ENCODE measurements at regions not wholly inside any gene's neighbourhood (a gene's known extent, or its start where the extent isn't known, plus 50 kb on each side); places are given as distances from the start of the nearest gene placed in this dataset.

DNA sequence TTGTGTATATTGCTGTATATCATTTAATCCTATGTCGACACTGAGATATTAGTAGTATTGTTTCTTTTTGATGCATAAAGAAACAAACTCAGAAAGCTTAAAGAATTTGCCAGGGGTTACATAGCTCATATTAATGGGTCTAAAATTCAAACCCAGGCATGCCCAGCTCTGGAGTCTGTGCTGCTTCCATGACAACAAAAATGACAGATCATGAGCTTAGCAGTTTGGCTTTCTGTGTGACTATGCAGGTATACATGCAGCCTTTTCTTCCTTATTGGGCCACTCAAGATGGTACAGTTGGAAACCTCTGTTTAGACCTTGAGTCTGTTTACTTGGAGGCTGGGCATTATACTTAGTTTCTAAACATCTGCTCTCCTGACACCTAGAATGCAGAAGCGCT lies 220.5 kb upstream of the TENM4 start:
- no peak overlapping the region for H4K91ac ChIP-seq (ENCODE audit: low read depth, low read length, poor library complexity)
- H3K79me1 ChIP-seq (ENCODE audit: low read depth, low read length): no peaks in the 10 kb centered on the region
- H3K23ac ChIP-seq (ENCODE audit: low read depth, low read length, poor library complexity): no peak overlapping the region

GRCh38 chr11:79648766-79649520 lies 208.1 kb upstream of the TENM4 start:
- Histone ChIP-seq H3K4ac (ENCODE audit: low read length) (no peak overlapping the region), H3K23ac (ENCODE audit: low read depth, low read length, poor library complexity) (no peak overlapping the region), H3K4me3 (ENCODE audit: low read length in 2 of 2) (no peak overlapping the region), H3K27me3 (ENCODE audit: control insufficient read depth in 3 of 3, insufficient read depth in 3 of 3, low read depth in 1 of 3, low read length in 3 of 3) (no peaks in the 10 kb centered on the region), H3K9ac (ENCODE audit: low read depth, low read length, poor library complexity) (no peak overlapping the region), H3K18ac (ENCODE audit: low read length) (no peak overlapping the region), H4K91ac (ENCODE audit: low read depth, low read length, poor library complexity) (no peak overlapping the region), H4K8ac (ENCODE audit: low read depth, low read length) (no peak overlapping the region), H3K9me3 (replicated peaks in 1 of 2; ENCODE audit: control insufficient read depth in 2 of 2, insufficient read depth in 1 of 2, low read depth in 1 of 2, low read length in 2 of 2) (no peaks in the 10 kb centered on the region), H2BK5ac (ENCODE audit: low read length) (no peak overlapping the region), H3K4me1 (ENCODE audit: control insufficient read depth in 2 of 2, insufficient read depth in 1 of 2, low read depth in 1 of 2, low read length in 2 of 2) (peaks cover 0 to 5% of the 10 kb centered on the region in 2 donors), H2BK15ac (ENCODE audit: low read length) (no peak overlapping the region), H3K14ac (ENCODE audit: low read length) (no peak overlapping the region), H2BK12ac (ENCODE audit: low read length) (no peak overlapping the region), H3K79me1 (ENCODE audit: low read depth, low read length) (no peaks in the 10 kb centered on the region), H2AFZ (ENCODE audit: low read length) (no peak overlapping the region), H2BK120ac (ENCODE audit: low read depth, low read length) (no peak overlapping the region), H3K36me3 (replicated peaks in 1 of 2; ENCODE audit: control insufficient read depth in 2 of 2, insufficient read depth in 2 of 2, low read length in 2 of 2) (no peaks in the 10 kb centered on the region), H2AK5ac (ENCODE audit: low read depth, low read length) (no peak overlapping the region), H3K4me2 (ENCODE audit: insufficient read depth, low read length, poor library complexity, severe bottlenecking) (no peak overlapping the region), H3K27ac (replicated peaks; ENCODE audit: low read length) (no peak overlapping the region)
- WGBS, 2 donors (ENCODE audit: extremely low coverage in 2 of 2, insufficient read length in 2 of 2, insufficient replicate concordance in 1 of 2): no CpG with 5 or more reads among the region's 5 CpGs
- no peak for DNase-seq (ENCODE audit: low spot score)

More for the DNA sequence above, 220.5 kb upstream of the TENM4 start:
- no peak overlapping the region for H4K8ac ChIP-seq (ENCODE audit: low read depth, low read length)
- no peak overlapping the region for H3K27ac ChIP-seq (replicated peaks; ENCODE audit: low read length)
- H3K4ac ChIP-seq (ENCODE audit: low read length): no peak overlapping the region
- H2AK5ac ChIP-seq (ENCODE audit: low read depth, low read length): no peak overlapping the region
- no peak overlapping the region for H2BK120ac ChIP-seq (ENCODE audit: low read depth, low read length)
- DNase-seq (ENCODE audit: low spot score): no peak
- H3K4me1 ChIP-seq (ENCODE audit: control insufficient read depth in 2 of 2, insufficient read depth in 1 of 2, low read depth in 1 of 2, low read length in 2 of 2): peaks cover 0 to 2% of the 10 kb centered on the region in 2 donors
- no peak overlapping the region for H3K18ac ChIP-seq (ENCODE audit: low read length)
- no peaks in the 10 kb centered on the region for H3K9me3 ChIP-seq (replicated peaks in 1 of 2; ENCODE audit: control insufficient read depth in 2 of 2, insufficient read depth in 1 of 2, low read depth in 1 of 2, low read length in 2 of 2)
- no peak overlapping the region for H3K4me3 ChIP-seq (ENCODE audit: low read length in 2 of 2)
- H3K9ac ChIP-seq (ENCODE audit: low read depth, low read length, poor library complexity): no peak overlapping the region
- no peak overlapping the region for H2BK5ac ChIP-seq (ENCODE audit: low read length)
- no peak overlapping the region for H2AFZ ChIP-seq (ENCODE audit: low read length)
- peaks cover 0 to 3% (median 0%) of the 10 kb centered on the region in 3 experiments for H3K27me3 ChIP-seq (ENCODE audit: control insufficient read depth in 3 of 3, insufficient read depth in 3 of 3, low read depth in 1 of 3, low read length in 3 of 3)
- H3K36me3 ChIP-seq (replicated peaks in 1 of 2; ENCODE audit: control insufficient read depth in 2 of 2, insufficient read depth in 2 of 2, low read length in 2 of 2): no peaks in the 10 kb centered on the region
- no CpG with 5 or more reads among the region's 2 CpGs for WGBS, 2 donors (ENCODE audit: extremely low coverage in 2 of 2, insufficient read length in 2 of 2, insufficient replicate concordance in 1 of 2)
- H3K14ac ChIP-seq (ENCODE audit: low read length): no peak overlapping the region
- H2BK12ac ChIP-seq (ENCODE audit: low read length): no peak overlapping the region
- H3K4me2 ChIP-seq (ENCODE audit: insufficient read depth, low read length, poor library complexity, severe bottlenecking): no peak overlapping the region
- no peak overlapping the region for H2BK15ac ChIP-seq (ENCODE audit: low read length)

GRCh38 chr11:79637219-79637618 lies 196.4 kb upstream of the TENM4 start:
- H3K79me1 ChIP-seq (ENCODE audit: low read depth, low read length): no peaks in the 10 kb centered on the region
- H3K4me3 ChIP-seq (ENCODE audit: low read length in 2 of 2): no peak overlapping the region
- no peak for DNase-seq (ENCODE audit: low spot score)
- H2BK12ac ChIP-seq (ENCODE audit: low read length): no peak overlapping the region
- H3K4me1 ChIP-seq (ENCODE audit: control insufficient read depth in 2 of 2, insufficient read depth in 1 of 2, low read depth in 1 of 2, low read length in 2 of 2): no peaks in the 10 kb centered on the region
- H3K9ac ChIP-seq (ENCODE audit: low read depth, low read length, poor library complexity): no peak overlapping the region
- H4K8ac ChIP-seq (ENCODE audit: low read depth, low read length): no peak overlapping the region
- no CpG with 5 or more reads among the region's 6 CpGs for whole genome bisulfite sequencing, 2 donors (ENCODE audit: extremely low coverage in 2 of 2, insufficient read length in 2 of 2, insufficient replicate concordance in 1 of 2)
- no peaks in the 10 kb centered on the region for H3K9me3 ChIP-seq (replicated peaks in 1 of 2; ENCODE audit: control insufficient read depth in 2 of 2, insufficient read depth in 1 of 2, low read depth in 1 of 2, low read length in 2 of 2)
- H3K14ac ChIP-seq (ENCODE audit: low read length): no peak overlapping the region
- no peak overlapping the region for H3K4me2 ChIP-seq (ENCODE audit: insufficient read depth, low read length, poor library complexity, severe bottlenecking)
- H3K4ac ChIP-seq (ENCODE audit: low read length): no peak overlapping the region
- no peaks in the 10 kb centered on the region for H3K36me3 ChIP-seq (replicated peaks in 1 of 2; ENCODE audit: control insufficient read depth in 2 of 2, insufficient read depth in 2 of 2, low read length in 2 of 2)
- no peak overlapping the region for H2BK5ac ChIP-seq (ENCODE audit: low read length)
- H2BK15ac ChIP-seq (ENCODE audit: low read length): no peak overlapping the region
- H2BK120ac ChIP-seq (ENCODE audit: low read depth, low read length): no peak overlapping the region
- no peak overlapping the region for H4K91ac ChIP-seq (ENCODE audit: low read depth, low read length, poor library complexity)
- H3K27ac ChIP-seq (replicated peaks; ENCODE audit: low read length): no peak overlapping the region
- no peak overlapping the region for H3K23ac ChIP-seq (ENCODE audit: low read depth, low read length, poor library complexity)
- H2AFZ ChIP-seq (ENCODE audit: low read length): no peak overlapping the region
- no peak overlapping the region for H2AK5ac ChIP-seq (ENCODE audit: low read depth, low read length)
- no peaks in the 10 kb centered on the region for H3K27me3 ChIP-seq (ENCODE audit: control insufficient read depth in 3 of 3, insufficient read depth in 3 of 3, low read depth in 1 of 3, low read length in 3 of 3)
- no peak overlapping the region for H3K18ac ChIP-seq (ENCODE audit: low read length)

DNA sequence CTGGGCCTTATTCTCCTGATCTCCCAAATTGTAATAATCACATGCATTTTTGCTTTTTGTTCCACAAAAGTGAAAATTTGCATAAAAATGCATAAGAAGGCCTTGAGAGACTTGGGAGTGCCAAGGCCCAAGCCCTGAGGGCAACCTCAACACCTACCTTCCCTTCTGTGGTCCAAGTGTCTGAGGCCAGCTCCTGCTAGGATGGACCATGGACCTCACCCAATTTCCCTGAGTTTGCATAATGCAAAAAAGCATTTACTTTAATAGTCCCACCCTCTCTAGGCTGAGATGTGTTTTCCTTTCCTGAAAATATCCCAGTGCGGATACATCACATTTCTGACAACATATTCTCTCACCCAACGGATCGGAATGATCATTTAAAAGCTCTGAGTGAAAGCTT lies 194.1 kb upstream of the TENM4 start:
- no peak overlapping the region for H3K23ac ChIP-seq (ENCODE audit: low read depth, low read length, poor library complexity)
- no peak overlapping the region for H3K4me2 ChIP-seq (ENCODE audit: insufficient read depth, low read length, poor library complexity, severe bottlenecking)
- no peak overlapping the region for H3K9ac ChIP-seq (ENCODE audit: low read depth, low read length, poor library complexity)
- H3K14ac ChIP-seq (ENCODE audit: low read length): no peak overlapping the region
- H2BK15ac ChIP-seq (ENCODE audit: low read length): no peak overlapping the region
- no CpG with 5 or more reads among the region's 3 CpGs for WGBS, 2 donors (ENCODE audit: extremely low coverage in 2 of 2, insufficient read length in 2 of 2, insufficient replicate concordance in 1 of 2)
- no peak overlapping the region for H3K18ac ChIP-seq (ENCODE audit: low read length)
- H3K4me1 ChIP-seq (ENCODE audit: control insufficient read depth in 2 of 2, insufficient read depth in 1 of 2, low read depth in 1 of 2, low read length in 2 of 2): no peaks in the 10 kb centered on the region
- H3K27me3 ChIP-seq (ENCODE audit: control insufficient read depth in 3 of 3, insufficient read depth in 3 of 3, low read depth in 1 of 3, low read length in 3 of 3): peaks cover 0 to 2% (median 0%) of the 10 kb centered on the region in 3 experiments
- H3K27ac ChIP-seq (replicated peaks; ENCODE audit: low read length): no peak overlapping the region
- no peak overlapping the region for H2AFZ ChIP-seq (ENCODE audit: low read length)
- no peak overlapping the region for H3K4me3 ChIP-seq (ENCODE audit: low read length in 2 of 2)
- H4K91ac ChIP-seq (ENCODE audit: low read depth, low read length, poor library complexity): no peak overlapping the region
- H3K36me3 ChIP-seq (replicated peaks in 1 of 2; ENCODE audit: control insufficient read depth in 2 of 2, insufficient read depth in 2 of 2, low read length in 2 of 2): no peaks in the 10 kb centered on the region
- no peak overlapping the region for H2AK5ac ChIP-seq (ENCODE audit: low read depth, low read length)
- no peak overlapping the region for H2BK12ac ChIP-seq (ENCODE audit: low read length)
- no peak overlapping the region for H2BK120ac ChIP-seq (ENCODE audit: low read depth, low read length)
- H3K9me3 ChIP-seq (replicated peaks in 1 of 2; ENCODE audit: control insufficient read depth in 2 of 2, insufficient read depth in 1 of 2, low read depth in 1 of 2, low read length in 2 of 2): no peaks in the 10 kb centered on the region
- H3K79me1 ChIP-seq (ENCODE audit: low read depth, low read length): no peaks in the 10 kb centered on the region
- no peak overlapping the region for H3K4ac ChIP-seq (ENCODE audit: low read length)
- DNase-seq (ENCODE audit: low spot score): no peak
- H2BK5ac ChIP-seq (ENCODE audit: low read length): no peak overlapping the region
- no peak overlapping the region for H4K8ac ChIP-seq (ENCODE audit: low read depth, low read length)
